ENCODE measurements at regions not wholly inside any gene's neighbourhood (a gene's known extent, or its start where the extent isn't known, plus 50 kb on each side); places are given as distances from the start of the nearest gene placed in this dataset.

DNA sequence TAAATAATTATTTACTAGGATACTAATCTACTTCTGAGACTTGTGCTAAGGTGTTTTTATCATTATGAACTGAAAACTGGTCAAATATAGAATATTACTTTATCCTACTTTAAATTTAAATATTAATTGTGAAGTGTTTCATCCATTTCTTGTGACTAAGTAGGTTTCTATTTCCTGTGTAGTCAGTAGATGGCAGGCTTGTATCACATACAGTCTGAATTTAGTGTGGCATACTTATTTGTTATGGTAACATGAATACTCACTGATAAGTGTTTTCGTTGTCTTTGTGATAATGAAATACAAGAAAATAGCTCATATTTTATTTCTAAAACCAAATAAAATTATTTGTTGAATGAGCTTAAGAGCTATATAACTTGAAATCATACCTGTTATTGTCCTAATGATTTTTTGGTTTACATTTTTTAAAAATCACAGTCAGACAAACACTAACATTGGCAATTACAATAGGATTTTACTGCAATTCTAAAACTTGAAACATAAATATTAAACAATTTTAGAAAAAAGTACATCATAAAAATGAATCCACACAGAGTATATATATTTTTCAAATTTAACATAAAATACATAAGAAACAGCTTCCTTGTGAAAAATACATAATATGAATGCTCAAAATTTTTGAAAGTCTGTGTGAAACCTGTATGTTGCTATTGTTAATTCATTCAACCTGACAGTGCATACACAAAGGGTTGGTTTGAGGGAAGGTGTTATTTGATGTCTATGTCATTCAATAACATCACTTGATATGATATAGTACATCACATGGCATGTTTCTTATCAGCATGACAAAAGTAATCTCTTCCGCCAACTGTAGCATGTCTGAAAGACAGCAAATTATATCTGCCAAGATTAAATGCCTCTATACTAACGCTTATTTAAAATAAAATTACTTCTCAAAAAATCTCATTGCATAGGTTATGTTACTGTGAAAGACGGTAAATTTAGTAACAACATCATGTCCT, 904.8 kb upstream of the PCDH20 start:
- peak; percentile 66 for DNase-seq (ENCODE audit: low read depth)

DNA sequence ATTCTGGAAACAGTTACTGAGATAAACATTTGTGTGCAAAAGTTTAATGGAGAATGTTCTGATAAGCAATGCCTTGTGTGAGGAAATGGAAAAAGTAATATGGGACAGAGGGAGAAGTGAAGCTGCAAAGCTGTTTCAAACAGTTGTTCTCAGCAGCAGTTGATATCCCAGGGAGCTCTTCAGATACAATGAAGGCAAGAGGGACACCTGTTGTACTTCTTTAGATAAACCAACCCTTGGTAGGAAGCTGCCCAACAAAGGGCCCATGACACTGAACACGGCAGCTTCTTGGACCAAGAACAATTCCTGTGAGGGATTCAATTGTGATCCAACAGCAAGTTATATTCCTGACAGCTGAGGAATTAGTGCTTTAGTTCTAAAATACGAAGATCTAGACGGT, 894.3 kb upstream of the PCDH20 start:
- DNase-seq (ENCODE audit: low read depth): no peak

DNA sequence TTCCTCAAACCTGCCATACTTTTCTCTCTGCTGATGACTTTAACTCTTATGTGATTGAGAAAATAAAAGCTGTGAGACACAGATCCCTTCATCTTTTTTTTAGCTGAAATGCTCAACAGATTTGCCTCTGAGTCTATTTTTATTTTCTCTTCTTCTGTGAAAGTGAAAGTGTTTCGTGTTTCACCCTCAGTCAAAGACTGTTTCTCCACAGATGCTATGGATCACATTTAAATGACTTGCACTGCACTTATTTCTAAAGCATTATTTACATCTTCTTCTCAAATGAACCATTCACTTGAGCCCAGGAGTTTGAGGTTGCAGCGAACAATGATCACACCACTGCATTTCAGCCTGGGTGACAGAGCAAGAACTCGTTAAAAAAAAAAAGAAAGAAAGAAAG, 890.1 kb upstream of the PCDH20 start:
- no peak for DNase-seq (ENCODE audit: low read depth)

DNA sequence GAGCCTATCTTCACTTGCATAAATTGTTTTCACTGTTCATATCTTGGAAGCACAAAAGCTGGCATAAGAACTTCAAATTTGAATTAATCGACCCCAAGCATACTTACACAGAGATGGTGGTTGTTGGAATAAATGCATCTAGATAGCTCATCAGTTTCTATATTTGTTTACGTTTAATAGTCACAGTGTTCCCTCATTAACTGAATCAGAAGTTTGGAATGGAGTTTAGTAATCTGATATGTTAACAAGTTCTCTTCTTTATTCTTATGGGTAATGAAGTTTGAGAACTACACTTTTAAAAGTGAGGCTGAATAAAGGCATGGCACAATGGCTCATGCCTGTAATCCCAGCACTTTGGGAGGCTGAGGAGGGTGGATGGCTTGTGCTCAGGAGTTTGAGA, 886.7 kb upstream of the PCDH20 start:
- DNase-seq (ENCODE audit: low read depth): no peak

DNA sequence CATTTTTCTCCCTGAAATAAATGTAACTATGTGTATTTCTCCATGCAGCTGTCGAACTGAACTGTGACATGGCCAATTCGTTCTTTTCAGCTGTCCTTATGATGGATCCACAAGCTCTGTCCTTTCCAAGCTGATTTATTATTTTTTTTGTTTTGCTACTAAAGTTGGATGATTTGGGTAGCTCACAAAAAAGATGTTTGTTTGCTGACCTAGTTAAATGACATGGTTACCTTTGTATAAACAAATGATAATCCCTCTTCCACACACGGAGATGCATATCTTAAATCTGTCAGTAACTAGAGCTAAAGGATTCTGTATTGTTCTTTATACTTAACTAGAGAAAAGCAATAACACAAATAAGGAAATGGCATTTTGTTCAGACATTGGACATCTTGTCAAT, 884.3 kb upstream of the PCDH20 start:
- DNase-seq (ENCODE audit: low read depth): no peak

DNA sequence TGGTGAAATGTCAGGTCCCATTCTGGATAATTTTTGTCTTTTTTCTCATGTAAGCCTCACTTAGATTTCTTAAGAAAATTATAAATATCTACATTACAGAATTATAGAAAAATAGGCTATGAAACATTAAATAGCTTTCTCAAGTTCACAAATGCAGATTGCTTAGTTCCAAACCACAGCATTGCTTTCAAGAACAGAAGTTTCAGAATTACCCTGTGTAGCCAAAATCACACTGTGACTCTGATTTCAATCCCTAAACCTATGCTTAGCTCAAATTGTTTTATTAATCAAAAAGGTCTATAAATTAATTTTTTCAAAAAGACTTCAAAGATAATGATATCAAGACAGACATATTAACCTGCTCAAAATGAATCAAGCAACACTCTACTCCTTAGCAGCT, 881.2 kb upstream of the PCDH20 start:
- no peak for DNase-seq (ENCODE audit: low read depth)

DNA sequence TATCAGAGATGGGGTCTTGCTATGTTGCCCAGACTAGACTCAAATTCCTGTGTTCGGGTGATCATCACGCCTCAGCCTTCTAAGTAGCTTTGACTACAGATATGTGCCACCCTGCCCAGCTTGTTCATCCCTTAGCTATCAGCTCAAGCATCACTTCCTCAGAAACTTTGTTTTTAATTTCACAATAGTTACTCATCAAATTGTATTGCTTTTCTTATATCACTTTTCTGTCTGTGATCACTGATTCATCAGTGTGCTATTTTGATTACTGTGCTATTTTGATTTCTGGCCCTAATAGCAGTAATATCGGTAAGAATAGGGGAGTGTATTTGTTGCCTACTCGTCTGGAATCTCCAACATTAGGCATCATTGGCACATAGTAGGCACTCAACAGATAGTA, 878.6 kb upstream of the PCDH20 start:
- peak; percentile 11 for DNase-seq (ENCODE audit: low read depth)

DNA sequence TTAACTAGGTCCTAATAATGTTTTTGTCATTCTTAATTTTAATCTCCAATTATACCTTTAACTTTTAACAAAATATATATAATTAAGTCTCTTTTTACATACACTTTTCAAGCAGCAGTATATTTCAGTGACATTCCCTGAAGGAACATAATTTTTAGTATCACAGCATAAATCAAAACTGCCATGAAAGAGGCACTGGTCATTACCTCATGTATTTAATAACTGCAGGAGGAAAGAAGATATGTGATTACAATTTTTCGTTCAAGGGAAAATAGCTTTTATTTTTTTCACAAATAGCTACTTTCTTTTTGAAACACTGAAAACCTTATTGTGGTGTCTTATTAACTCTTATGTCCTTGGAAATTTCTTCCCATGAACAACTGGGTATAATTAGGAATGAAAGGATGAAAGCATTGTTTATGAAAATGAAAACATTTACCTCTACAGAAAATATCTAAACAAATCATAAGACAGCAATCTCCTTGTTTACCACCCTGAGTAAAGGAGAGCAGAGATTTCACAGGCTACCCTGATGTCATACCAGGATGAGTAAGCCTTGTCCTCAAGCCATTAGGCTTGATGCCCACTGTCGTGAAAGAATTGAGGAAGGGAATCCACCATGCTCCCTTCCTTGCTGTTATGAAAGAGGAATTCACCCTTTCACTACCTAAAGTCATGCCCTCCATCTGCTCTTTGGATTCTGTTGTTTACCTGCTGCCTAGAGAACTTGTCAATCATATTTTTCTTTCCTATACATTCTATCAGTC, 877.2 kb upstream of the PCDH20 start:
- peak; percentile 25 for DNase-seq (ENCODE audit: low read depth)

DNA sequence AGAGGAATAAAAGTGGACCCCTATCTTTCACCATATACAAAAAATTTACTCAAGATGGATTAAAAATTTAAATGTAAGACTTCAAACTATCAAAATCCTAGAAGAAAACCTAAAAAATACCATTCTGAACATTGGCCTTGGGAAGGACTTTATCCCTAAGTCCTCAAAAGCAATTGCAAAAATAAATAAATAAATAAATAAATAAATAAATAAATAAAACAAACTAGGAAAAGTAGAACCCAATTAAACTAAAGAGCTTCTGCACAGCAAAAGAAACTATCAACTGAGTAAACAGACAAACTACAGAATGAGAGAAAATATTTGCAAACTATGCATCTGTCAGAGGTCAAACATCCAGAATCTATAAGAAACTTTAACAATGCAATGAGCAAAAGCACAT, 874.9 kb upstream of the PCDH20 start:
- no peak for DNase-seq (ENCODE audit: low read depth)

DNA sequence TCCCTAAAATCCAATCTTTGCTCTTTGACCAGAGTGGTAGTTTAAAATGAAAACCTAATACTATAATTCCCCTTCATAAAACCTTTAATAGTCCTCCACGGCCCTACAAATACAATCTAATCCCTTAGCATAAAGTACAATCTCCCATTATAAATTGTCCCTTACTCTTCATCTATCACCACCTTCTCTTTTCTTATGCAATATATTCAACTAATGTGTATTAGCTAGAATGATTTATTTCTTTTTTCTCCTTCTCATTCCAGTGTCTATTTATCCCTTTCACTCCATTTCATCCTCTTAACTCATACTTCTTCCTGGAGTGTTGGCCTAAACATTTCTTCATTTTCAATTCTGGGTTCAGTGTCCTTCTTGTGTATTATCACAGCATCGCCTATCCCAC, 872.1 kb upstream of the PCDH20 start:
- no peak for DNase-seq (ENCODE audit: low read depth)

DNA sequence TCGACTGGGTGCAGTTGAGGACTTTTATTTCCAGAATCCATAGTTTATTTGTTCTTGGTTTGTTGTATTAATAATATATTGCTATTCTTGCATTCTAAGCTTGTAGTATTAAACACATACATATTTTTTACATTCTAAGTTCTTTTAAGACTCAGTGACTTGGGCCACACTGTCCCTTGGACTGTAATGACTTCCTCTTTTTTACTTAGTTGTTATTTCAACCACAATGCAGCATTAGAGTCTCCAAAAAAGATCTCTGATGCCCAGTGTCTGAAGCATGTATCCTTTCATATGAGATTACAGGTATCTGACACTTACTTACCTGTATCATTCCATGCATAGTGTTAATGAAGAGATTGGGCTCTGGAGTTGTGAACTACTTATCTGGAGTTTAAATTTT, 864.9 kb upstream of the PCDH20 start:
- DNase-seq (ENCODE audit: low read depth): no peak

DNA sequence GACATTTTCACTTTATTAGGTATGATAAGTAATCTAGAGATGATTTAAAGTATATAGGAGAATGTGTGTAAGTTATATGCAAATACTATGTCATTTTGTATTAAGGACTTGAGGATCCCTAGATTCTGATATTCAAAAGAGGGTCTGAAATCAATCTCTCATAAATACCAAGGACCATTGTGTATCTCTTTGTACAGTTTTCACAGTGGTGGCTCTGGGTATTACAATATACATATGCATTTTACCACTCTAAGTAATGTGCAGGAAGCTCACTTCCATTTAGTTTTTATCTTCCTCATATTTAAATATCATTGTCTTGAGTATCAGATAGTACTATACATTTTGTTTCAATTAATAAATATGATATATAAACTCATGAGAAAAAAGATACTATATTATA, 862.6 kb upstream of the PCDH20 start:
- no peak for DNase-seq (ENCODE audit: low read depth)

DNA sequence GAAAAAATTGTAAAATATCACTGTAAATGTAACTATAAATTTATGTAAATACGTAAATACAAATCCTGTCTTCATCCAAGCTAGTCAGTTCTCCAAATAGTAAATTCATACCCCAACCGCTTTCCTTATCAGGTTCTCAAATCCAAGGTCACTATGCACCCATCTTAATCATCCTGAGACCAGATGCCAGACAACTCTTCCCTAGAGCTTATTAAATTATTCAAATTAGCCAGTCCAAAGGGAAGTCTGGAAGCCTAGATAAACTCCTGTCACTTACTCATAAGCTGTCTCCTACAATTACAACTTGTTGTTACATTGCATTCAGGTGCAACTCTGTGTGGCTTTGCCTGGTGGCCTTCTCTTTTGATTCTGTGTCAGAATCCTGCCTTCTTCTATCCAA, 836.1 kb upstream of the PCDH20 start:
- no peak for DNase-seq (ENCODE audit: low read depth)

DNA sequence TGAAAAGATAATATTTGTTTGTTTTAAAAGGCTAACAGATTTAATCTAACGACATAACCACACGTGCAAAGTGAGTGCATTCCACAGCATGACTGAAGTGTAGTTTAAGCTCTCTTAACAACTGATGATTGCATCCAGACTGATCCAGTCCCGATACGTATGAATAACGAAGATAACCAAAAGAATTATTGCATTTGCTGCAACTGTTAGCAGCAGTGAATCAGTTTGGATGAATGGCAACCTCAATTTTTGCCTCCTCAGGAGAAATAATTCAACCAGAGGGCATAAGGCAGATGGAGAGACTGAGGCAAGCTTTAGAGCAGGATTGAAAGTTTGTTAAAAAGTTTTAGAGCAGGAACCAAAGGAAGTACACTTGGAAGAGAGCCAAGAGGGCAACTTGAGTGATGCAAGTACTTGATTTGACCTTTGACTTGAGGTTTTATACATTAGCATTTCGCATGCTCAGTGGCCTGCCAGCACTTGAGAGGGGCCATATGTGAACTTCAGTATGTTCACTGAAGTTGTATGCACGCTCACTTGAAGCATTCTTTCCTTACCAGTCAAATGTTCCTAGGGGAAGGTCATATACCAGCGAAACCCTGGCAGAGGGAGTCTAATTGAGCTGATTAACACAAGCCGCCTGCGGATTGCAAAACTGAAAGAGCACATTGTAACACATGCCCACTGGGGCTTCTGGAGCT, 835.0 kb upstream of the PCDH20 start:
- DNase-seq (ENCODE audit: low read depth): peak; percentile 55

DNA sequence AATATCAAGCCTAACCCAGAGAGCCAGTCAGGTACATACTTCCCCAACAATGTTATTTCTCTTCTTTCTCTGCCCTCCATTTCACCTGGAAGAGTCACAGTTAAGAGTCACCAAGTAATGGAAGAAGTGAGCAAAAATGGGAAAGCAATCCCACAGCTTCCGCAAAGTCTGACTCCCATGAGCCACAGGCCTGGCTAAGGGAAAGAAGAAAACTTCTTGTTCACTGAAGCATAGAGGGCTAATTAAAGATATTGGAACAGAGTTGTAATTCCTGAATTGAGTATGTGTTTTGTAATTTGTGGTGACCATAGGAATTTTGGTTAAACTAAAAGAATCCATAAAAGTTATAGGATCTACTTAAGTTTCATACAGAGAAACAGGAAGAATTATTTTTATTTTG, 830.9 kb upstream of the PCDH20 start:
- peak; percentile 61 for DNase-seq (ENCODE audit: low read depth)

DNA sequence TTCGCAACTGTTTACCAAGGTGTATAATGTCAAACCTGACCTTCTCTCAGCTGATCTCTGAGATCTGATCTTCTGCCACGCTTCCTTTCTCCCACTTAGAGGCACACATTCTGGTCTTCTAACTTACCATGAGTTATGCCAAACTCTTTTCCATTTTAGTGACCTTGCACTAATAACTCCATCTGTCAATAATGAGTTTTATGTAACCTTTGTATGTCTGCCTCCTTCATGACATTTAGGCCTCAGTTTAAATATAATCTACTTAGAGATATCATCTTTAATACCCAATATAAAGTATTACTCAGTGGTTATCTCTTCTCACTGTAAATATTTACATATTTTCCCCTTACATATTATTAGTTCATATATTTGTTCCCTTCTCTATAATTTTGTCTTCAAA, 827.5 kb upstream of the PCDH20 start:
- no peak for DNase-seq (ENCODE audit: low read depth)

DNA sequence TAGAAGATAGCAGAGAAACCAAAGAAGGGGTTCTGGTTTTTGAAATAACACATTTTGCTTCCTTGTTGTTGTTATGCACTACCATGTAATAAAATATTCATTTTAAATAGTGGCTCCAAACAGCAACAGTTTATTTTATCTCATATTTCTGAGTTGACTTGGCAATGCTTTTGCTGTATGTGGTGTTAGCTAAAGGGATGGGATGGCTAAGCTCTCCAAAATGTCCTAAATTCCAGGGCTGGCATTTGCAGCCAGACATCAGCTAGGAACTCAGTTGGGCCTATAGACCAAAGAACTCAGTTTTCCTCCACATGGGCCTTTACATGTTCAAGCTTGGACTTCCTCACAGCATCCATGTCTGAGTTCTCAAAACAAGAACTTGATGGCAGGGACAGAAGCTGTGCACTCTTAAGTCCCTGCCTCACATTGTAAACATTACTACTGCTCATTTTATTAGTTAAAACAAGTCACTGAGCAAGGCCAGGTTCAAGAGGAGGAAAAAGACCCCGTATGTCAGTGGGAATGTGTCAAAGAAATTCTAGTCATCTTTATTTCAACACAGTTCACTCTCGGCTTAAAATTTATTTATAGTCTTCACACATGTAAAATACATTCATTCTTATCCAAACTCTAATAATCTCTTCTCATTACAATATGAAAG, 819.3 kb upstream of the PCDH20 start:
- no peak for DNase-seq (ENCODE audit: low read depth)

DNA sequence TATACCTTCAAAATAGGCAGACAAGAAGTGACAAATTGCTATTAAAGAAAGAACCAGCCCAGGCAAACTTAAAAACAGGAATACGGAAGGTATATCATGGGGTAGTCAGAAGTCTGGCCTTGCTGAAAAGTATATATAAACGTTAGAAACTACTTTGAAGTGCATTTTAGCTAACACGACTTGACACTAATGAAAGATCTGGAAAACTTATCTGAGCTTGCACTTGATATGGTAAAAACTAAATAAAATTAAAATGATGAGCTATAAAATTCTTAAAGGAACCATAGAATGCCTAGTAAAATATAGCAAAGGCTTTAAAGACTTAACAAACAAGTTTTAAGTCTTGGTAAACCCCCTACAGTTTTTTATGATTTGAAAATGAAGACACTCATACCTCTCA, 795.3 kb upstream of the PCDH20 start:
- DNase-seq (ENCODE audit: low read depth): no peak

DNA sequence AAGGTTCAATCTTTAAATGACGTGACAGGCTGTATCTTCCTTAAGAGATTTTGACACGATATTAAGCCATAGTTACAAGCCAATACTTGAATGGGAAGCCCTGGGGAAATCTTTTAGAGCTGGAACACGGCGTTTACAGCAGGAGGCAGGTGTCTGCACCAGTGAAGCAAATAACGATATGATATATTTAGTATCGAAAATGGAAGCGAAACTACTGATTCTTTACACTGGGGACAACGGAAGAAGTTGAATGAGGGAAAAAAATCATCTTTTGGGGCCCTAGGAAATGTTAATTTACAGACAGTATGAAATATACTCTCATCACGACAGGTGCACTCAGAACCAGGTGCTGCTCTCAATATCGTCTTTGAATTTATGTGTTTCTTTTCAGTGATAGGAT, 793.9 kb upstream of the PCDH20 start:
- DNase-seq (ENCODE audit: low read depth): no peak

DNA sequence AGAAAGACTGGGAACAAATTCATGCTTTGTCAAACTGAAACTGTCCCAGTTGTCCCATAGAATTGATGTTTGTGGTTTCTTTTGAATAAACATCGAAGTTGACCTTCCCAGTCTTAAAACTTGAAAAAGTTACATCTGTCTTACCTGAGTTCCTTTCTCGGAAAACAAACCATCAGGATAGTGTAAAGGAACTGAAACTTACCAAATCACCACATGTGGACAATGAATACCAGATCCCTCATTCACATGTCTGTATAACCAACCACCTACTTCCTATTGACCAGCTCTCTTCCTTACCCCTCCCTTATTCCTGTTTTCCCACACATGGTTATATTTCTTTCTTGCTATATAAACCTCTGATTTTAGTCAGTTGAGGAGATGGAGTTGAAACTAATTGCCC, 791.7 kb upstream of the PCDH20 start:
- DNase-seq (ENCODE audit: low read depth): no peak

DNA sequence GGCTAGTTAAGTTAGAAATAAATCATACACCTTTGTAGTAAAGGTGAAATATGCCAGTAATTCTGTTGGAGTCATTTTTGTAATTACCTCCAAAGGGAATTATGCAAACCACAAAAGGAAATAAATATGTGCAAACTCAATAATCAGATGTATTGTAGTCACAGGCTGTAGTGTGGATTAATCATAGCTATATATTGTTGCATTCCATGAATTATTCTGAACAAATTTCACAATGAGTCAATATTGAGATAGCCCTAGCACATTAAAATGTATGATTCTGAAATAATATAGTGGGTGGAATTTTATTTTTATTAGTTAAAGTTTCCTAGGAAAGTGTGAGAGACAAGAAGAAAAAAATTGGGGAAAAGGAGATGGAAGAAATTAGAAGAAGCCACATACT, 790.5 kb upstream of the PCDH20 start:
- no peak for DNase-seq (ENCODE audit: low read depth)

DNA sequence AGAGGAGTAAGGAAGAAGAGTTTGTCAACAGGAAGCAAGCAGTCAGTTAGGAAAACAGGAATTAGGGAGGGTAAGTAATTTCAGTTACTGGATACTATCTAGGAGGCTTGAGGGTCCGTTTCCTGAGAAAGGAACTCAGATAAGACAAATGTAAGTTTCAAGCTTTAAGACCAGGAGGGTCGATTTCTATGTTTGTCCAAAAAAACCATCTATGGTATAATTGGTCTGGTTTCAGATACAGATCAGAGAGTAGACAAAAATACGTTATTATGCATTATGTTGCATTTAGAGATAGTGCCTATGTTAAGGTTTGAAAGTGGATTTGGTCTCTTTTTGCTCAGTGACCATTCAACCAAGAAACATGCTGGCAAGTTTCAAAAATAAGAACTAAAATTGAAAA, 789.6 kb upstream of the PCDH20 start:
- DNase-seq (ENCODE audit: low read depth): no peak

All from renal cortical epithelial cell (primary cell).